ENCODE measurements at regions not wholly inside any gene's neighbourhood (a gene's known extent, or its start where the extent isn't known, plus 50 kb on each side); places are given as distances from the start of the nearest gene placed in this dataset.
"Not testable (repeated sequence)": the region's sequence is repeated elsewhere in the genome, so short reads cannot be mapped to it uniquely, and the experiment has no call there.

- H3K27ac ChIP-seq, result no peak overlapping the region
- TF ChIP-seq, protein P1, sequence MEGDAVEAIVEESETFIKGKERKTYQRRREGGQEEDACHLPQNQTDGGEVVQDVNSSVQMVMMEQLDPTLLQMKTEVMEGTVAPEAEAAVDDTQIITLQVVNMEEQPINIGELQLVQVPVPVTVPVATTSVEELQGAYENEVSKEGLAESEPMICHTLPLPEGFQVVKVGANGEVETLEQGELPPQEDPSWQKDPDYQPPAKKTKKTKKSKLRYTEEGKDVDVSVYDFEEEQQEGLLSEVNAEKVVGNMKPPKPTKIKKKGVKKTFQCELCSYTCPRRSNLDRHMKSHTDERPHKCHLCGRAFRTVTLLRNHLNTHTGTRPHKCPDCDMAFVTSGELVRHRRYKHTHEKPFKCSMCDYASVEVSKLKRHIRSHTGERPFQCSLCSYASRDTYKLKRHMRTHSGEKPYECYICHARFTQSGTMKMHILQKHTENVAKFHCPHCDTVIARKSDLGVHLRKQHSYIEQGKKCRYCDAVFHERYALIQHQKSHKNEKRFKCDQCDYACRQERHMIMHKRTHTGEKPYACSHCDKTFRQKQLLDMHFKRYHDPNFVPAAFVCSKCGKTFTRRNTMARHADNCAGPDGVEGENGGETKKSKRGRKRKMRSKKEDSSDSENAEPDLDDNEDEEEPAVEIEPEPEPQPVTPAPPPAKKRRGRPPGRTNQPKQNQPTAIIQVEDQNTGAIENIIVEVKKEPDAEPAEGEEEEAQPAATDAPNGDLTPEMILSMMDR (conservative IDR thresholded peaks at IDR 0.05), result no peak
- no peak for TF ChIP-seq ZFX (IDR thresholded peaks at IDR 0.05)
Measured at GRCh38 chr4:57184378-57185029, 74.3 kb upstream of the IGFBP7 start.

- no peak overlapping the region for H3K27ac ChIP-seq
- no peak for TF ChIP-seq ZFX (IDR thresholded peaks at IDR 0.05)
- TF ChIP-seq, protein P1 (conservative IDR thresholded peaks at IDR 0.05), result no peak
Measured at GRCh38 chr4:57182132-57182874, 72.1 kb upstream of the IGFBP7 start.

DNA sequence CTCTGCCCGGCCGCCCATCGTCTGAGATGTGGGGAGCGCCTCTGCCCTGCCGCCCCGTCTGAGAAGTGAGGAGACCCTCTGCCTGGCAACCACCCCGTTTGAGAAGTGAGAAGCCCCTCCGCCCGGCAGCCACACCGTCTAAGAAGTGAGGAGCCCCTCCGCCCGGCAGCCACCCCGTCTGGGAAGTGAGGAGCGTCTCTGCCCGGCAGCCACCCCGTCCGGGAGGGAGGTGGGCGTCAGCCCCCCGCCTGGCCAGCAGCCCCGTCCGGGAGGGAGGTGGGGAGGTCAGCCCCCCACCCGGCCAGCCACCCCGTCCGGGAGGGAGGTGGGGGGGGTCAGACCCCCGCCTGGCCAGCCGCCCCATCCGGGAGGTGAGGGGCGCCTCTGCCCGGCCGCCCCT is 63.0 kb upstream of the IGFBP7 start:
- H3K27ac ChIP-seq, result not testable (repeated sequence)

DNA sequence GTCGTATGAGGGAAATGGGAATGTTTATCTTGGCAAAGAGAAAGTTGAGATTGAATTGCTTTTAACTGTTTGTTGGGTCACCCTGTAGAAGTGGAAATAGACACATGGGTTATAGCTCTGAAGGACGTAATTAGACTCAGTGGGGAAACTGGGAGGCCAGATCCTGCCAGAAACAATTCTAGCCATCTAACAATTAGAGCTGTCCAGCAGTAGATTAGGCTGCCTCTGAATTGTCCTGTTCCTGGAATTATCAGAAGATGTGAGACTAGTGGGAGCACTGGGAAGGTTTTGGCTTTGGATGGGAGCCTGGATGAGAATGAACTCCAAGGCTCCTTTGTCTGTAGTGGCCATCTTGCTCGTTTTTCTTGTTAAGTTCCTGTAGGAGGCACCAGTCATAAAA is 61.9 kb upstream of the IGFBP7 start:
- H3K27ac ChIP-seq, result no peak overlapping the region
- TF ChIP-seq ZFX (IDR thresholded peaks at IDR 0.05), result no peak
- TF ChIP-seq, protein P1 (conservative IDR thresholded peaks at IDR 0.05), result no peak

- H3K27ac ChIP-seq, result no peak overlapping the region
- TF ChIP-seq, protein P1 (conservative IDR thresholded peaks at IDR 0.05), result no peak
- no peak for TF ChIP-seq ZFX (IDR thresholded peaks at IDR 0.05)
Measured at GRCh38 chr4:57168982-57169381, 58.8 kb upstream of the IGFBP7 start.

- H3K27ac ChIP-seq, result peak overlapping the region; percentile 72
- TF ChIP-seq, protein P1 (conservative IDR thresholded peaks at IDR 0.05), result peak; percentile 96
- TF ChIP-seq ZFX (IDR thresholded peaks at IDR 0.05), result no peak
Measured at GRCh38 chr4:57163530-57164459, 53.6 kb upstream of the IGFBP7 start.

DNA sequence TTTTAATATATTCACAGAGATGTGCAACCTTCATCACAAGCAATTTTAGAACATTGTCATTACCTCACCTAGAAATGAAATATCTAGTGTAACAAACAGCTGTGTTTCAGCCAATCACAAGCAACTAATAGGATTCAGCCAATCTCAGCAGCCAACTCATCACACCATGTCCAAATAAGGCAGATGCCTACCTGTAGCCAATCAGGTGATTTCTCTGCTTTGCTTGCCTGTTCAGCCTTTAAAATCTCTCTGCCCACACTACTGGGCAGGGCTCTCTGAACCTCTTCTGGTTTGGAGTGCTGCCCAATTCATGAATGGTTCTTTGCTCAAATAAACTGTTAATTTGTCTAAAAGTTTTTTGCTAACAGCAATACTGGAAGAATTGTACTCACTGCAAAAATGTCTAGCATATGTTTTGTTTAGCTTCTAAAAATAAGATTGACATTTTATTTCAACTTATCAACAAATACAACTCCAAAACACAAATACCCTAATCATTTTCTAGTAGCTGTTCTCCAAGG is 52.4 kb upstream of the IGFBP7 start:
- TF ChIP-seq ZFX (IDR thresholded peaks at IDR 0.05), result no peak
- TF ChIP-seq, protein P1 (conservative IDR thresholded peaks at IDR 0.05), result no peak
- no peak overlapping the region for H3K27ac ChIP-seq
